Gastrocnemius medialis (tissue), 4 donors: ENCODE measurements at regions not wholly inside any gene's neighbourhood (a gene's known extent, or its start where the extent isn't known, plus 50 kb on each side); places are given as distances from the start of the nearest gene placed in this dataset.

Source experiments
- ATAC-seq, 2 donors: fragments of 150-250 bp; one replicate each; pipeline ENCODE4 v1.9.1; 2016
- DNase-seq, 2 donors: peaks; one replicate each; pipeline ENCODE4 v3.0.0-alpha.2; 2019
- H3K27ac ChIP-seq, 4 donors: fragments of 200-600 bp; sonication (generic); 1 replicate in 1 of 4; 2 replicates in 3 of 4; pipeline ENCODE4 v1.5.1; 2016 to 2018; ENCODE audit warnings: mild to moderate bottlenecking in 2 of 4, moderate library complexity in 1 of 4
- H3K27me3 ChIP-seq, 3 donors: fragments of 200-600 bp; sonication (generic) in 2 of 3; 1 replicate in 1 of 3; 2 replicates in 2 of 3; pipeline versions ENCODE4 v1.5.1 to v1.6.0; 2016 to 2019; ENCODE audit warnings: mild to moderate bottlenecking in 1 of 3, moderate library complexity in 1 of 3
- H3K36me3 ChIP-seq, 2 donors: fragments of 200-600 bp; sonication (generic) in 1 of 2; one replicate each; pipeline ENCODE4 v1.5.1; 2017 to 2018
- H3K4me1 ChIP-seq, 2 donors: fragments of 200-600 bp; sonication (generic) in 1 of 2; one replicate each; pipeline ENCODE4 v1.5.1; 2016 to 2017; ENCODE audit warnings: mild to moderate bottlenecking in 2 of 2
- H3K4me3 ChIP-seq, 4 donors: fragments of 200-600 bp; sonication (generic) in 3 of 4; 1 replicate in 1 of 4; 2 replicates in 3 of 4; pipeline ENCODE4 v1.5.1; 2016 to 2019; ENCODE audit warnings: mild to moderate bottlenecking in 2 of 4
- H3K9me3 ChIP-seq, 3 donors: fragments of 200-600 bp; sonication (generic) in 2 of 3; 1 replicate in 1 of 3; 2 replicates in 2 of 3; pipeline ENCODE4 v1.5.1; 2016 to 2019
- POLR2A ChIP-seq, 2 donors: fragments of 450-650 bp; IDR thresholded peaks; one replicate each; pipeline ENCODE4 v1.6.1; 2017; ENCODE audit warnings: antibody characterized with exemption in 2 of 2, mild to moderate bottlenecking in 2 of 2, moderate library complexity in 2 of 2
- in situ Hi-C, 4 donors: fragments of 200-750 bp; cut with MboI; loops; one replicate each; pipeline versions ENCODE4 v1.15.0 to v1.8.0; 2017; ENCODE audit warnings: low sequenced_read_pairs in 4 of 4
- intact Hi-C: fragments of 100-400 bp; cut with DNase I; formaldehyde crosslinking; loops from one replicate; pipeline ENCODE4 v1.15.1; 2023; ENCODE audit warnings: low total_unique reads
- TF ChIP-seq, protein P1 (sequence below), 5 experiments: fragments of 450-650 bp in 3 of 5; fragments of 200-600 bp in 2 of 5; sonication (generic) in 2 of 5; IDR thresholded peaks in 4 of 5; conservative IDR thresholded peaks in 1 of 5; 1 replicate in 4 of 5; 2 replicates in 1 of 5; pipeline ENCODE4 v1.5.1; 2016 to 2019; ENCODE audit warnings: antibody characterized with exemption in 5 of 5, mild to moderate bottlenecking in 3 of 5, moderate library complexity in 3 of 5

DNA sequence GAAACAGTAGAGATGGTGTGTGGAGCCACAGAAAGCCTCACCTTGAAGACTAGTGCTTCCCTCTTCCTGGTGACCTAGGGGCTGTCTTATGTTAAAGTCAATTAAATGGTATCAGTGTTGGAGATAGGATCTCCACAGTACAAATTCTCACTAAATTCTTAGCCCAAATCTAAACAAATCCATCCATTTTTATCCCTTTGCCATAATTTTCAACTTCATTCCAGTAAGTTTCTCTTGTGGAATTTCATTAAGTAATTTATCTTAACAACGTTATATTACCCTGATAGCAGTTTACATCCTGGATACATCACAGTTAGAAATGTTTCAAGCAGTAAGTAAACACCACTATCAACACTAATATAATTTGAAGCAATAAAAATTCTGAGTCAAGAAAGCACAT, 989.4 kb upstream of the NXPH2 start:
- Histone ChIP-seq H3K4me3 (no peak overlapping the region), H3K4me1 (no peaks in the 10 kb centered on the region), H3K36me3 (no peaks in the 10 kb centered on the region), H3K9me3 (no peaks in the 10 kb centered on the region), H3K27me3 (no peaks in the 10 kb centered on the region), H3K27ac (no peak overlapping the region)
- TF ChIP-seq POLR2A (IDR thresholded peaks at IDR 0.05) = no peak
- TF ChIP-seq, protein P1, sequence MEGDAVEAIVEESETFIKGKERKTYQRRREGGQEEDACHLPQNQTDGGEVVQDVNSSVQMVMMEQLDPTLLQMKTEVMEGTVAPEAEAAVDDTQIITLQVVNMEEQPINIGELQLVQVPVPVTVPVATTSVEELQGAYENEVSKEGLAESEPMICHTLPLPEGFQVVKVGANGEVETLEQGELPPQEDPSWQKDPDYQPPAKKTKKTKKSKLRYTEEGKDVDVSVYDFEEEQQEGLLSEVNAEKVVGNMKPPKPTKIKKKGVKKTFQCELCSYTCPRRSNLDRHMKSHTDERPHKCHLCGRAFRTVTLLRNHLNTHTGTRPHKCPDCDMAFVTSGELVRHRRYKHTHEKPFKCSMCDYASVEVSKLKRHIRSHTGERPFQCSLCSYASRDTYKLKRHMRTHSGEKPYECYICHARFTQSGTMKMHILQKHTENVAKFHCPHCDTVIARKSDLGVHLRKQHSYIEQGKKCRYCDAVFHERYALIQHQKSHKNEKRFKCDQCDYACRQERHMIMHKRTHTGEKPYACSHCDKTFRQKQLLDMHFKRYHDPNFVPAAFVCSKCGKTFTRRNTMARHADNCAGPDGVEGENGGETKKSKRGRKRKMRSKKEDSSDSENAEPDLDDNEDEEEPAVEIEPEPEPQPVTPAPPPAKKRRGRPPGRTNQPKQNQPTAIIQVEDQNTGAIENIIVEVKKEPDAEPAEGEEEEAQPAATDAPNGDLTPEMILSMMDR (IDR thresholded peaks at IDR 0.05 in 4 of 5, conservative IDR thresholded peaks at IDR 0.05 in 1 of 5) = no peak
- ATAC-seq = no peak
- DNase-seq = no peak
- intact Hi-C loops (no loop called here), in situ Hi-C loops (no loop called here)

DNA sequence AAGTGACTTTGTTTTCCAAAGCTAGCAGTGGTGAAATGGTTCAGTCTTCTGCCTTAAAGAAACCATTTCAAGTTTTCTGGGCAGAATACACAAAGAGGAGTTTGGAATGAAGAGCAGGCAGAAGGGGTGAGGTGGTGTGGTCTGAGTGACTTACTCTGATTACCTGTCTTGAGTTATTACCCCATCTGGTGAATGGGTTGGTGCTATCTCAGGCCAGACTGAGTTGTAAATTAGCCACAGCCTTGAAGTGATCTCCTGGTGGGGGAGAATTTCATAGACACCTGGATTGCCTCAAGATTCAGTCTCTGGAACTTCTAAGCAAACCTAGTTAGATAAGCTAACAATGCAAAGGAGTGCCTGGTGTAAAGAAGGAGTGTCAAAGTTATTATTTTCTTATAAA, 983.5 kb upstream of the NXPH2 start:
- intact Hi-C loops = no loop called here
- in situ Hi-C loops = no loop called here
- Histone ChIP-seq H3K4me1 (no peaks in the 10 kb centered on the region), H3K9me3 (no peaks in the 10 kb centered on the region), H3K4me3 (no peak overlapping the region), H3K27ac (no peak overlapping the region), H3K36me3 (no peaks in the 10 kb centered on the region), H3K27me3 (no peaks in the 10 kb centered on the region)
- DNase-seq (no peak), ATAC-seq (no peak)
- no peak for TF ChIP-seq POLR2A (IDR thresholded peaks at IDR 0.05)
- TF ChIP-seq, protein P1 (IDR thresholded peaks at IDR 0.05 in 4 of 5, conservative IDR thresholded peaks at IDR 0.05 in 1 of 5) = no peak

DNA sequence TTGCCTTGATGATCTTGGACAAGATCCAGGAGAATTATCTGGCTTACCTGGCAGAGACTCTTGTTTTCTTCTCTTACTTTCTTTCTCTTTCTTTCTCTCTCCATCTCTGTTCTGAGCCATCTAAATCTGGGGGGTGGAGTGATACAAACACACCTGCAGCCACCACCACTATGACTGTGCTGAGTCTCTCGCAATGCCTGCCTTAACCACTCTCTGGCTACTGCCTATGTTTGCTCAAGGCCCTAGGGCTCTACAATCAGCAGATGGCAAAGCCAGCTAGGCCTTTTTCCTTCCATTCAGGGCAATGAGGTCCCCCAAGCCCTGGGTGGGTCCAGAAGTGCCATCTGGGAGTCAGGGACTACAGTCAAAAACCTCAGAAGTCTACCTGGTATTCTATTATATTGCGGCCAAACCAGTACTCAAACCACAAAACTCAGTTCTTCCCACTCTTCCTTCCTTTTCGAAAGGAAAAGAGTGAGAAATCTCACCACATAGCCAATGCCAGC, 978.9 kb upstream of the NXPH2 start:
- no peaks in the 10 kb centered on the region for H3K4me1 ChIP-seq
- no peaks in the 10 kb centered on the region for H3K36me3 ChIP-seq
- no peak overlapping the region for H3K4me3 ChIP-seq
- H3K27me3 ChIP-seq = no peaks in the 10 kb centered on the region
- in situ Hi-C loops = no loop called here
- H3K9me3 ChIP-seq = no peaks in the 10 kb centered on the region
- intact Hi-C loops = no loop called here
- TF ChIP-seq, protein P1 (IDR thresholded peaks at IDR 0.05 in 4 of 5, conservative IDR thresholded peaks at IDR 0.05 in 1 of 5) = no peak
- TF ChIP-seq POLR2A (IDR thresholded peaks at IDR 0.05) = no peak
- no peak for DNase-seq
- H3K27ac ChIP-seq = no peak overlapping the region
- ATAC-seq = no peak

DNA sequence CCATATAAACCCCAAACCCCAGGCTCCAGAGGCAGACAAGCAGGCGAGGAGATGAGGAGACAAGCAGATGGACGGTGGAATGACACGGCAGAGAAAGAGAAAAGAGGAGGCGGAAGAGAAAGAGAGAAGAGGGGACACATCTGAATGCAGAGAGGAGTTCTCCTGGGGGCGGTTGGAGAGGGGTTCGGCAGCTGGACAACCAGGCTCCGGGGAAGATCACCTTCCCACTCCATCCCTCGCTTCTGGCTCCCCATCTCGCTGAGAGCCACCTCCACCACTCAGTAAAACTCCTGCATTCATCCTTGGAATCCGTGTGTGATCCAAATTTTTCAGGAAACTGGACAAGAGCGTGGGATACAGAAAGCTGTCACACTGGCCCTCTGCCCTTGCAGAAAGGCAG, 966.7 kb upstream of the NXPH2 start:
- ATAC-seq = no peak
- H3K4me1 ChIP-seq = no peaks in the 10 kb centered on the region
- no peaks in the 10 kb centered on the region for H3K27me3 ChIP-seq
- in situ Hi-C loops (no loop called here), intact Hi-C loops (no loop called here)
- no peak overlapping the region for H3K27ac ChIP-seq
- TF ChIP-seq POLR2A (IDR thresholded peaks at IDR 0.05) = no peak
- TF ChIP-seq, protein P1 (IDR thresholded peaks at IDR 0.05 in 4 of 5, conservative IDR thresholded peaks at IDR 0.05 in 1 of 5) = no peak
- no peaks in the 10 kb centered on the region for H3K36me3 ChIP-seq
- no peak for DNase-seq
- H3K9me3 ChIP-seq = no peaks in the 10 kb centered on the region
- H3K4me3 ChIP-seq = no peak overlapping the region

DNA sequence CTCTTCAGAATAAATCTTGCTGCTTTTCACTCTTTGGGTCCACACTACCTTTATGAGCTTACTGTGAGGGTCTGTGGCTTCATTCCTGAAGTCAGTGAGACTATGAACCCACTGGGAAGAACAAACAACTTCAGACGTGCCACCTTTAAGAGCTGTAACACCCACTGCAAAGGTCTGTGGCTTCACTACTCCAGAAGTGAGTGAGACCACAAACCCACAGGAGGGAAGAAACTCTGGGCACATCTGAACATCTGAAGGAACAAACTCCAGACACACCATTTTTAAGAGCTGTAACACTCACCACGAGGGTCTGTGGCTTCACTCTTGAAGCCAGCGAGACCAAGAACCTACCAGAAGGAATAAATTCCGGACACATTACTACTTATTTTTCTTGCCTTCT, 964.1 kb upstream of the NXPH2 start:
- DNase-seq = no peak
- no peak overlapping the region for H3K27ac ChIP-seq
- H3K4me3 ChIP-seq = no peak overlapping the region
- H3K27me3 ChIP-seq = no peaks in the 10 kb centered on the region
- H3K4me1 ChIP-seq = no peaks in the 10 kb centered on the region
- ATAC-seq = no peak
- TF ChIP-seq POLR2A (IDR thresholded peaks at IDR 0.05) = no peak
- TF ChIP-seq, protein P1 (IDR thresholded peaks at IDR 0.05 in 4 of 5, conservative IDR thresholded peaks at IDR 0.05 in 1 of 5) = no peak
- intact Hi-C loops (no loop called here), in situ Hi-C loops (no loop called here)
- no peaks in the 10 kb centered on the region for H3K9me3 ChIP-seq
- no peaks in the 10 kb centered on the region for H3K36me3 ChIP-seq
